Mucosa of descending colon (tissue), 3 donors: ENCODE measurements at regions not wholly inside any gene's neighbourhood (a gene's known extent, or its start where the extent isn't known, plus 50 kb on each side); places are given as distances from the start of the nearest gene placed in this dataset.

ENCODE experiments used
- ATAC-seq: fragments of 200-7000 bp; cut with Tn5 transposase; one replicate; pipeline ENCODE4 v1.9.1; 2020; ENCODE audit warnings: mild to moderate bottlenecking, moderate library complexity
- DNase-seq, 3 donors: peaks; one replicate each; pipeline ENCODE4 v3.0.0-alpha.2; 2020
- H3K36me3 ChIP-seq: fragments of 200-600 bp; one replicate; pipeline ENCODE4 v1.8.0; 2021; ENCODE audit warnings: low read depth, mild to moderate bottlenecking
- H3K4me1 ChIP-seq: fragments of 200-600 bp; one replicate; pipeline ENCODE4 v1.8.0; 2021; ENCODE audit warnings: low read depth, mild to moderate bottlenecking
- H3K4me3 ChIP-seq: fragments of 200-600 bp; one replicate; pipeline ENCODE4 v1.8.0; 2021; ENCODE audit warnings: mild to moderate bottlenecking
- H3K9me3 ChIP-seq: fragments of 200-600 bp; one replicate; pipeline ENCODE4 v1.8.0; 2021; ENCODE audit warnings: mild to moderate bottlenecking
- intact Hi-C, 2 donors: fragments of 100-400 bp; cut with DNase I in 1 of 2; cut with micrococcal nuclease in 1 of 2; formaldehyde crosslinking; loops; one replicate each; pipeline versions ENCODE4 v1.11.0 to v1.11.1; 2022; cut with DNase I, micrococcal nuclease
- TF ChIP-seq, protein P1 (sequence below): fragments of 200-600 bp; IDR thresholded peaks from one replicate; pipeline ENCODE4 v1.8.0; 2022; ENCODE audit warnings: antibody characterized with exemption, mild to moderate bottlenecking
- donor health status: DM: no; HTN: no; CAD: no; lungs with moderate emphysema.
- donor health status: DM: no; HTN: no; CAD: no.
- donor health status: DM: no; HTN: yes; CAD: no.

DNA sequence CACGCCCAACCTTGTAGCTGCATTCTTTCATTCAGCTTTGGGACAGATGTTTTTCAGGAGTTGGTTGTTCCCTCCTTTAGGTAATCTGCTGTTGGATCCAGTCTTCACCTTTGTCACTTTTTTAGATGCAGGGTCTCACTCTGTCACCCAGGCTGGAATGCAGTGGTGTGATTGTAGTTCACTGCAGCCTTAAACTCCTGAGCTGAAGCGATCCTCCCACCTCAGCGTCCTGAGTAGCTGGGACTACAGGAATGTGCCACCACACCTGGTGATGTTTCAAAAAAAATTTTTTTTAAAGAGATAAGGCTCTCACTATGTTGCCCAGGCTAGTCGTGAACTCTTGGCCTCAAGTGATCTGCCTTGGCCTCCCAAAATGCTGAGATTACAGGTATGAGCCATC lies 164.3 kb downstream of the KTN1 start:
- ATAC-seq: no peak
- intact Hi-C loops: loop anchor here in 1 of 2 donors (10.0 kb wide), 1 partner anchor 1340 kb away; no protein-coding TSS in a partner anchor

DNA sequence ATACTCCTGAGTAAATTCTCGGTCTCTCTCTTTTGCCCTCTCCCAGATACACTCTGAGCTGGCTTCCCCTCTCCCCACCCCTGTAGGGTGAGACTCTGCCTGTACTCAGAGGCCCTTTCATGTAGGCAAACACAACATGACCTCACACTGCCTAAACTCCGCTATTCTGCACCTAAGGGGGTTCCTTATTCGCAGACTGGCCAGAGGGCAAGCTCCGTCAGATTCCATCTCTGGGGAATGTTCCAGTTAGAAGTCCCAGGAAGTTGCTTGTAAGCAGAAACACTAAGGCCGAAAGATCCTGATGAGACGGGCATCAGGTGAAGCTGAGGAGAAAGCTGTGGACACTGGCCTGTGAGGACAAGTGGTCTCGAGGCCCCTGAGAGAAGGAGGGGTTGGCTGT lies 165.9 kb downstream of the KTN1 start:
- Histone ChIP-seq H3K4me1 (peaks cover 3% of the 10 kb centered on the region), H3K4me3 (no peak overlapping the region), H3K36me3 (no peaks in the 10 kb centered on the region), H3K9me3 (no peaks in the 10 kb centered on the region)
- ATAC-seq (no peak), DNase-seq (no peak)
- TF ChIP-seq, protein P1, sequence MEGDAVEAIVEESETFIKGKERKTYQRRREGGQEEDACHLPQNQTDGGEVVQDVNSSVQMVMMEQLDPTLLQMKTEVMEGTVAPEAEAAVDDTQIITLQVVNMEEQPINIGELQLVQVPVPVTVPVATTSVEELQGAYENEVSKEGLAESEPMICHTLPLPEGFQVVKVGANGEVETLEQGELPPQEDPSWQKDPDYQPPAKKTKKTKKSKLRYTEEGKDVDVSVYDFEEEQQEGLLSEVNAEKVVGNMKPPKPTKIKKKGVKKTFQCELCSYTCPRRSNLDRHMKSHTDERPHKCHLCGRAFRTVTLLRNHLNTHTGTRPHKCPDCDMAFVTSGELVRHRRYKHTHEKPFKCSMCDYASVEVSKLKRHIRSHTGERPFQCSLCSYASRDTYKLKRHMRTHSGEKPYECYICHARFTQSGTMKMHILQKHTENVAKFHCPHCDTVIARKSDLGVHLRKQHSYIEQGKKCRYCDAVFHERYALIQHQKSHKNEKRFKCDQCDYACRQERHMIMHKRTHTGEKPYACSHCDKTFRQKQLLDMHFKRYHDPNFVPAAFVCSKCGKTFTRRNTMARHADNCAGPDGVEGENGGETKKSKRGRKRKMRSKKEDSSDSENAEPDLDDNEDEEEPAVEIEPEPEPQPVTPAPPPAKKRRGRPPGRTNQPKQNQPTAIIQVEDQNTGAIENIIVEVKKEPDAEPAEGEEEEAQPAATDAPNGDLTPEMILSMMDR: no peak
- intact Hi-C loops: loop anchor here in 1 of 2 donors (10.0 kb wide), 1 partner anchor 1339 kb away; no protein-coding TSS in a partner anchor

More for the DNA sequence above, 164.3 kb downstream of the KTN1 start:
- H3K9me3 ChIP-seq: no peaks in the 10 kb centered on the region
- H3K4me1 ChIP-seq: peaks cover 3% of the 10 kb centered on the region
- TF ChIP-seq, protein P1: no peak
- H3K4me3 ChIP-seq: no peak overlapping the region
- no peaks in the 10 kb centered on the region for H3K36me3 ChIP-seq
- no peak for DNase-seq

DNA sequence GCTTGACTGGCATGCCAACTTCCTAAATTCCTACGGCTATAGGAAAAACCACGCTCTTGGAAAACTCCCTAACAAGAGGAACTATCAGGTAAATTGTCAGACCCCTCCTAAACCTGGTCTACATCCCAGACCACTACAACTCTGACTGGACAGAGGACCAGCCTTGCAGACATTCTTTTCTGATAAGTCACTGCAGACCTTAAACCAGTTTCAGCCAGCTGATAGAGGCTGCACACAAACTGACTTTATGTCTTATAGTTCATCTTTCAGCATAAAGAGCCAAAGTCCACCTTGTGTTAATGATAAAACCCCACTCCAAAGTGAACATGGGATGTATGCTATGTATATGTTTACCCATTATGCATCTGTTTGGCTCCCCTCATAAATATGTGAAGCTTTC lies 166.6 kb downstream of the KTN1 start:
- Histone ChIP-seq H3K9me3 (no peaks in the 10 kb centered on the region), H3K4me1 (peaks cover 3% of the 10 kb centered on the region), H3K36me3 (no peaks in the 10 kb centered on the region), H3K4me3 (no peak overlapping the region)
- intact Hi-C loops: loop anchor here in 1 of 2 donors (10.0 kb wide), 1 partner anchor 1338 kb away; no protein-coding TSS in a partner anchor
- TF ChIP-seq, protein P1: no peak
- DNase-seq: no peak
- peak; percentile 69 for ATAC-seq

DNA sequence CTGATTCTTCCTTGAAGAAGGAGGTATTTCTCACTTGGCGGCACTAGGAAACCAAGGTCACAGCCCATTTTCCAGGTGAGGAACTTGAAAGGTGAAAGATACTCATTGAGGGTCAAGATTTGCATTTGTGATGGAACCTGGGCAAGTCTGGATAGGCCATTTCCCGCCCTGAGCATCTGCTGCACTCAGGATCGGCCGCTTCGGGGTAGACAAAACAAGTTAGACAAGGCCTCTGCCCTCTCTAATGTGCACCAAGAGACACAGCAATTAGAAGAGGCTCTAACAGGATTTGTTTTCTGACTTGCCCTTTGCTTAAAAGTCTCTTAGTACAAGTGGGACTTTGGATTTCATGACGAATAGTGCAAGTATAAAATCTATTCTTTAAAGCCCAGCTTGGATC lies 167.2 kb downstream of the KTN1 start:
- peaks cover 3% of the 10 kb centered on the region for H3K4me1 ChIP-seq
- TF ChIP-seq, protein P1: no peak
- intact Hi-C loops: loop anchor here in 1 of 2 donors (10.0 kb wide), 1 partner anchor 1338 kb away; no protein-coding TSS in a partner anchor

DNA sequence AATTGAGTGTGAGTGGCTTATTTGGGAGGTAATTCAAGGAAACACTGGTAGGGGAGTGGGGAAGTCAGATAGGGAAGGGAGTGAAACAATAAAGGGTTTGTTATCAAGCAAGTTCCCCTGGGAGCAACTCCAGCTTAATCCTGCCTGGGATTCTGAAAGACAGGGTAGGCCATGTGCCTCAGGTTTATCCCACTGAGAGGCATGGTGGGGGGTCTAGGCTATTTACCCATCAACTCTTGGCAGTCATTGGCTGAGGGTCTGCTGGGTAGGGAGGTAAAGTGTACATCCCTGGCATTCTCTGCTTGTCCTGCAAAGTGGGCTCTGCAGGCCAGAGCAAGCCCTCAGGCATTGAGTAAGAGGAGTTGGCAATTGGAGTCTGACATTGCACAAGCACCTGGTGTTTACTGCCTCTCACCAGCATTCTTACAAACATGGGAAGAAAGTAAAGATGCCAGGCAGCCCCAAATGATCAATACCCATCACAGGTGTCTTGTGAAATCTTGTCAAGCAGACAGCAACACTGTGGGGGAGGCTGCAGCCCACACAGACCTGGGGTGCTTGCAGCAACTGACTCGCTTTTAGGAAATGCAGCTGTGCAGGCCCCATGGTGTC lies 169.3 kb downstream of the KTN1 start:
- ATAC-seq: no peak
- Histone ChIP-seq H3K9me3 (no peaks in the 10 kb centered on the region), H3K36me3 (no peaks in the 10 kb centered on the region), H3K4me1 (peaks cover 3% of the 10 kb centered on the region), H3K4me3 (no peak overlapping the region)
- TF ChIP-seq, protein P1: no peak
- intact Hi-C loops: loop anchor here in 1 of 2 donors (10.0 kb wide), 1 partner anchor 1335 kb away; no protein-coding TSS in a partner anchor
- no peak for DNase-seq

More for the DNA sequence above, 167.2 kb downstream of the KTN1 start:
- DNase-seq (no peak), ATAC-seq (no peak)
- H3K4me3 ChIP-seq: no peak overlapping the region
- no peaks in the 10 kb centered on the region for H3K36me3 ChIP-seq
- H3K9me3 ChIP-seq: no peaks in the 10 kb centered on the region
